Heart left ventricle (tissue), 13 donors: ENCODE measurements at regions not wholly inside any gene's neighbourhood (a gene's known extent, or its start where the extent isn't known, plus 50 kb on each side); places are given as distances from the start of the nearest gene placed in this dataset.

Experiments used
- CTCF ChIP-seq, 12 donors: fragments of 200-600 bp; sonication (generic) in 4 of 12; IDR thresholded peaks; one replicate each; pipeline versions ENCODE4 v1.5.0 to v1.8.0; 2018 to 2022; ENCODE audit warnings: antibody characterized with exemption in 12 of 12, mild to moderate bottlenecking in 5 of 12
- POLR2A ChIP-seq, 2 donors: fragments of 450-650 bp; IDR thresholded peaks; one replicate each; pipeline ENCODE4 v1.6.1; 2017; ENCODE audit warnings: antibody characterized with exemption in 2 of 2, mild to moderate bottlenecking in 2 of 2, moderate library complexity in 2 of 2
- donor health status: ischemic (EF 13 %, LVEDD 7.1; RV severe dilation, severe dysfunction).
- donor health status: DM: no; HTN: yes; CAD: no.
- donor health status: DM: no; HTN: no; CAD: no.
- donor health status: ischemic (EF 25% LVEDD 6.9; RV normal size, moderate dysfunction).
- donor health status: ischemic (EF 25% LVEDD 5.7; RV mildly dilated, moderate dysfunction).
- donor health status: ischemic (EF 35%, LVEDD 5.7; RV mildly dilated, moderate dysfunction).
- donor health status: nonischemic (EF 11% LVEDD 7.7; RV severe dilation, severe dysfunction).
- donor health status: DM: yes; HTN: yes; CAD: no.
- donor health status: PGD.
- donor health status: ischemic (EF 29% LVEDD 5.4; RV normal size, mild dysfunction).
- donor health status: nonischemic (EF 23%, LVEDD 6.1; RV moderate dilation, normal function).

- no peak for TF ChIP-seq POLR2A (IDR thresholded peaks at IDR 0.05)
- TF ChIP-seq CTCF (IDR thresholded peaks at IDR 0.05), result no peak
Measured at GRCh38 chr5:133863857-133864585, 104.4 kb downstream of the C5orf15 start.
